ENCODE measurements at regions not wholly inside any gene's neighbourhood (a gene's known extent, or its start where the extent isn't known, plus 50 kb on each side); places are given as distances from the start of the nearest gene placed in this dataset.

DNA sequence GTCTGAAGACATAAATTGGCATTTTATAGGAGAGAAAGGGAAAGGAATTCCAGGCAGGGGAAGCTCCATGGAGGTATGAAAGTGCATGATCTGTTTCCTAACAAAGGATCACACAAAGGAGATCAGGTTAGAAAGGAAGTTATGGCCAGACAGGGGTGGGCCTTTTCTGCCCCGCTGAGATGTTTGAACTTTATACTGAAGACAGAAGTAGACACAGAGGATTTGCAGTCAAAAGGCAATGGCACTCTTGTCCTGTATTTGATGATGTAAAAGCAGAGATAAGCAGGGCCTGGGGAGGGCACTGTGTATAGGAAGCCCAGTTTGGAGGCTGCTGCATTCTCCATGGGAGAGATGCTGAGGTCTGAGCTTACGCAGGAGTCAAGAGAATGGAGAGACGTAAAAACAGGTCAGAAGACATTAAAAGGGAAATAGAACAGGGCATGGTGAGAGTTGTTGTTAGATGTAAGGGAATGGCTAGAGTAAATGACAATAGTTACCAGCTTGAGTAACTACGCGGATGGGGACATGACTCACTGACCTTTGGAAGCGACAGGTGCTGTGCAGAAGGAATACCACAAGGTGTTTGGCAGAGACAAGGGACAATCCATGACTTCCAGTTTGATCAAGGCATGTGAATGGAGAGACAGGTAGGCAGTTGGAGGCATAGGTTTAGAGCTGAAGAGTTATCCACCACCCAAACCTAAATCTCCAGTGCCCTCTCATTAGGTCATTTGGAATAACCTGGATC lies 190.6 kb upstream of the SASH1 start:
- no peak for DNase-seq (ENCODE audit: low read depth, low spot score)

DNA sequence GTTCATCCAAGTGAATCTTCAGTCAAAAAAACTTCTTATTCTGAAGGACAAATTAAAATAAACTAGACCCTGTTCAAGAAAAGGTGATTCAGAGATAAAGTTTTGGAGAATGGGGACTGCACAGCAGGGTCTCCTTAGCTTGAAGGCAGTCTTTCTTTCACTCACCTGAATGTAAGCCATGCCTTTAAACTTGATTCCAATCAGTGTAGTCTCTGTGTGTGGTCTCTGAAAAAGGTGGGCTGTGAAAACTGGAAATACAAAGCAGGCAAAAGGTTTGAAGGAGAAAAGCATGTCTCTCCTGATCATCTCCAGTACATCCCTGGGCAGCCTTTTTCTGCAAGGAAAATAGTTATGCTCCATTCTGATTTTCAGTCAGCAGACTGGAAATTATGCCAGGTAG lies 188.0 kb upstream of the SASH1 start:
- no peak for DNase-seq (ENCODE audit: low read depth, low spot score)

- no peak for DNase-seq (ENCODE audit: low read depth, low spot score)
These were observed 187.3 kb upstream of the SASH1 start for GRCh38 chr6:148155293-148155692.

DNA sequence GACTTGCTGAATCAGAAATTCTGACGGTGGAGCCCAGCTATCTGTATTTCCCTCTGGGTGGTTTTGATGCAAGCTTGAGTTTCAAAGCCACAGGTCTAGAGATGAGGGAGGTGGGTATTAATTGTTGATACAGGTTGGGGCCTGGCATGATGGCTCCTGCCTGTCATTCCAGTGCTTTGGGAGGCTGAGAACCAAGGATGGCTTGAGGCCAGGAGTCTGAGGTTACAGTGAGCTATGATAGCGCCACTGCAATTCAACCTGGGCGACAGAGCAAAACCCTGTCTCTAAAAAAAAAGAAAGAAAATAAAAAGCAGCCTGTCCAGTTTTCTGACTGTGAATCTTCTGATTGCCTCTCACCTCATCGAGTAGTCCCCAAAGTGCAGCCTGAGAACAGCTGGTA lies 184.8 kb upstream of the SASH1 start:
- no peak for DNase-seq (ENCODE audit: low read depth, low spot score)

DNA sequence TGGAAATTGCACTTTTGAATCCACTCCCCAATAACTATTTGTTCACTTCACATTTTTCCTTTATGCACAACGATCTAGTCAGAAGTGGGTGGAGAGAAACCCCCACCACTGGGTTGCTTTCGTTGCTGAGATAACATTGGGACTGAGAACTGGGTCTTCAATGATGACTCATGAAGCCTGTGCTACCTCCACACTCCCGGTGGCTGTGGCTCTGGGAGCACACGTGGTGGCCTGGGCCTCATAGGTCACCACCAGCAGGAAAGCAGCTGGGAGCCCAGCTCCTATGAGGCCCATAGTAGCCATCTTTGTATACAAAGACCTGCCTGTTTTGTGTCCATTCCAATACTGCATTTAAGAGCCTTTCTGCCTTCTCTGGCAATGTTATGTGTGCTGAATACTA lies 178.0 kb upstream of the SASH1 start:
- DNase-seq (ENCODE audit: low read depth, low spot score), result no peak

DNA sequence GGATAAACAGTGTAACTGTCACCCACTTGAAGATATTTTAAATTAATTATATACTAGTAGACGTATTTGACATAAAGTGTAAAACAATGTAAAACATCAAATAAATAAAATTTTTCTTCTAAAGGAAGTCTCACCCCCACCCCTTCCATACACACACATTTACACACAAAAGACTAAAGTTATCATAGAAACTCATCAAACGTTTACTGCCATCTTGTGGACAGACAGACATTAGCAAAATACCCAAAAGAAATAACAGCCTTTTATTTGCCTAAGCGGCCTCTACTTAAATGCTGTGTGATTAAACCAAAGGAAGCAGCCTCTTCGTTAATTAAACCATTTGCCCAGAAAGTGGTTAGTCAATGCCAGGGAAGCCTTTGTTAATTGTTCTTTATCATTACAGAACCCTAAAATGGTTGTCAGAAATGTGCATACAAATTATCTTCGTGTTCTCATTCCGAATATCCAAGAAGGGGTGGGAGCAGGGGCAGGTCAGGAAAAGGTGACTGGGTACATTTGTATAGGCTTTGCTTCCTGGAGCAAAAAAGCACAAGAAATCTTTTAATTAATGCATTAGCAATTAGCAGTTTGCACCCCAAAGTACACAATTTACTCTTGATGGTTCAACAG lies 176.2 kb upstream of the SASH1 start:
- DNase-seq (ENCODE audit: low read depth, low spot score), result peak; percentile 18

DNA sequence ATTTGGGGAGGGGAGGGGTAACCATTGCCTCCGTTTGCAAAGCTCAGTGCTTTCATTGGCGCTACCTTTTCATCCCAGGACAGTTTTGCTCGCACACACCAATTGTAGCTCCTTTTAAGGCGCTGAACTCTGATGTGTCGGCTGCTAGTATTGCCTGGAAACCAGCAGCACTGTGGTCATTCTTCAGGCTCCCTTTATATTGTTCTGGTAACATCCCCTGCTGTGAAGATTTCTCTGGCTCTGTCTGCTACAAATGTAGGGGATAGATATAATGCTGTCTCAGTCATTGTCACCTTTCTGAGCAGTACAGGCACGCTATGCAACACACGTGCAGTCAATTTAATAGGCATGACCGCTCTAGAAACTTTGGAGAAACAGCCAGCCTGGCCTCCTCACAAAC lies 172.9 kb upstream of the SASH1 start:
- DNase-seq (ENCODE audit: low read depth, low spot score), result no peak

GRCh38 chr6:148170286-148170685 lies 172.4 kb upstream of the SASH1 start:
- no peak for DNase-seq (ENCODE audit: low read depth, low spot score)

DNA sequence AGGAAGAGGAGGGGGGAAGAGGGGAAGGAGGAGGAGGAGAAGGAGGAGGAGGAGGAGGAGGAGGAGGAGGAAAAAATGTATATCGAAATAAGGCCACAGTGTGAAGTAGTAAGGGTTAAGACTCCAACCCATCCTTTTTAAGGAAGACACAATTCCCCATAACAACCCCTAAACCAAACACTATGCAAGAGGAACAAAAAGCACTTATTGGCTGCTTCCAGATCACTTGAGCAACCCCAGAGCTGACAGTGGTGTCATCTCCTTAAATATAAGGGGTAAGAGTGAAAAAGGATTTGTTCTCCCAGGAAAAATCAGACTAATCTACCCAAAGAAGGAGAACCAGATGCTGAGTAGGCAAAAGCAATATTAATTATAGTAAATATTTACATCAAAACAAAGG lies 169.1 kb upstream of the SASH1 start:
- no peak for DNase-seq (ENCODE audit: low read depth, low spot score)

- DNase-seq (ENCODE audit: low read depth, low spot score), result no peak
These were observed 167.0 kb upstream of the SASH1 start for GRCh38 chr6:148175550-148176188.

GRCh38 chr6:148177589-148178233 lies 164.9 kb upstream of the SASH1 start:
- no peak for DNase-seq (ENCODE audit: low read depth, low spot score)

GRCh38 chr6:148179786-148180185 lies 162.9 kb upstream of the SASH1 start:
- DNase-seq (ENCODE audit: low read depth, low spot score), result no peak

GRCh38 chr6:148182378-148182777 lies 160.3 kb upstream of the SASH1 start:
- no peak for DNase-seq (ENCODE audit: low read depth, low spot score)

DNA sequence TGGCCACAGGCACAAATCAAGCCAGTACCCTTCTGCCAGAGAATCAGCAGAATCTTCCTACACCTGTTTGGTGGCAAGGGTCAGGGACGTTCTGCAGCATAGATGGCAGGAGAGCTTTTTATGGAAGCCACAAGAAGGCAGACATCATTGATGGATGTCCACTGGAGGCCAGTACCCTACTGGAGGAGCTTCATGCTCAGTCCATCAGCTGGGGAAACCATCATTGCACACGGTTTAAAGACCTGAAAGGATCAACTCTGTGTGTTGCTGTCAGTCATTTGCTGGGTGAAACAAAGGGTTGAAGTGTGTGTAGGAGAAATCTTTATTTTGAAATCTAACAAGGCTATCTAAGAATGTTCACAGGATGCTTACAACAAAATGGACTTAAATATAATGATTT lies 158.9 kb upstream of the SASH1 start:
- no peak for DNase-seq (ENCODE audit: low read depth, low spot score)

DNA sequence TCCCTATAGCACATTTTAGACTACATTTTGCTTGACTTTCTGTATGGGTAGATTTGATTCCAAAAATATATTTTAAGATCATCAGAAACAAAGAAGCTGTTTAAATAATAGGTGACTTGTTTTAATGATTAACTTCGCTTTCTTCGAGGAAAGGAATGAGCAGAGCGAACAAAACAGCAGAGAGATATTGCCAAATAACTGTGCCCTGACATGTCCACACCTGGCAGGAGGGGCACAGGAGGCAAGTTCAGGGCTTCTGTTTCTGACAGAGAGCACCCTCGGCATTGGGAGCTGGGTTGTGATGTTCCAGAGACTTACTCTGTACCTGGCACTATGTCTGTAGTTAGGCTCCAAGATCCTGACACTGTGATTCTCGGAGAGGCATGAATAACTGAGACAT lies 155.7 kb upstream of the SASH1 start:
- no peak for DNase-seq (ENCODE audit: low read depth, low spot score)

DNA sequence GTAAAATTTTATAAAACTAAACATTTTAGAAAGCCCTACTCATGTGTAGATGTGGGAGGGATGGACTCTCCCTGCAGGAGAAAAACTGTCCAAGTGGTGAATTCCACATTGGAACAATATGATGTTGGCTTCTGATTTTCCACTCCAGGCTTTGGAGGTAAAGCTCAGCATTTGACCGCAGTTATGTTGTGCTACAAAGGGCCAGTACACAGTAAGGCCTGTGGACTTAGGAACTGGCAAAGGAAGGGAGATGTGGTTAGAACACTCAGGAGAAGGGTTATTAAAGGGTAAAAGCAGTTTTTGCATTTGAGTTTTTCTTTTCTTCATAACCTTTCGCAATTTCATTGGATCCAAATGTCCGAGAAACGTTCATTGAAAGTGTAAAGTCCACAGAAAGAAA lies 150.3 kb upstream of the SASH1 start:
- DNase-seq (ENCODE audit: low read depth, low spot score), result no peak

GRCh38 chr6:148193063-148193680 lies 149.5 kb upstream of the SASH1 start:
- no peak for DNase-seq (ENCODE audit: low read depth, low spot score)

- no peak for DNase-seq (ENCODE audit: low read depth, low spot score)
These were observed 147.1 kb upstream of the SASH1 start for GRCh38 chr6:148195511-148195910.

DNA sequence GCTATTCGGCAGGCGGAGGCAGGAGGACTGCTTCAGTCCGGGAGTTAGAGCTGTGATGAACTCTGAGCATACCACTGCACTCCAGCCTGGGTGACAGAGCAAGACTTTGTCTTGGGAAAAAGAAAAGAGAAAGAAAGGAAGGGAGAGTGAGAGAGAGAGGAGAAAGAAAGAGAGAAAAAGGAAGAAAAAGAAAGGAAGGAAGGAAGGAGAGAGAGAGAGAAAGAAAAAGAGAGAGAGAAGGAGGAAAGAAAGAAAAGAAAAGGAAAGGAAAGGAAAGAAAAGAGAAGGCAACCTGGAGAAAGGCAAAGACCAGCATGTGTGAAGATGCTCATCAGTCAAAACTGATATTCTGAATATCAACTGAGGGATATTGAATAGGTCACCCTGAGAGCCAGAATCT lies 143.1 kb upstream of the SASH1 start:
- no peak for DNase-seq (ENCODE audit: low read depth, low spot score)

DNA sequence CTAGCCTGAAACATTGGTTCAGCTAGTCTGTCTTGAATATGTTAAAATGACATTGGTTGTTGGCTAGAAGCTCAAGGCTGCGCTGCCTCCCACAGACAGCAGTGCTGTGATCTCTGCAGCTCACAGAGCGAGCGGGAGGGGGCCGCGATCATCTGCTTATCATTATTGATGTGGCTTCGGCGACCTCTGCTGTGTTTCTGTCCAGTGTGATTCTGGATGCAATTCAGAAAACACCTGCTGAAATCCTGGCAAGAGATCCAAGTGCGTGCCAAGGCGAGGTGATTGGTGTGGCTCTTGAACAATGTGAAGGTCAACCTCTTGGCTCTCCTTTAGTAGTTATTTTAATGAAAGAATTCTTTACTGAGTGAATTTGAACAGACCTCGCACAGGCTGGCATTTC lies 142.3 kb upstream of the SASH1 start:
- DNase-seq (ENCODE audit: low read depth, low spot score), result no peak

DNA sequence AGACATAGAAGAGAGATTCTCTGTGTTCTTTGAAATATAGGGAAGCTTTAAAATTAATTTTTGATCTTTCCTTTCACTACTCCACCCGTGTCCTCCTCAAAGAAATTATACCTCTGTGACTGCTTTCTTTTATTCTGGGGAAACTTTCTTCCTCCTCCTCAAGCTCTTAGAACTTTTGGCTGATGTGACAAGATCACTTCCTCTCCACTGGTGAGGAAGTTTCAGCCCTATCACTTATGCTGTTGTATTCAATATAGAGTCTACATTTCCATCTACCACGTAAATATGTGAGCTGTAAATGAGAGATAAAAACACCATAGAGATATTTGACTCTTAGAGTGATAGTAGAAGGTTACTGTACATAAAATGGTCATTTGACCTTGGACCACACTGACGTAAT lies 141.9 kb upstream of the SASH1 start:
- no peak for DNase-seq (ENCODE audit: low read depth, low spot score)

- peak; percentile 31 for DNase-seq (ENCODE audit: low read depth, low spot score)
These were observed 139.2 kb upstream of the SASH1 start for GRCh38 chr6:148203281-148203925.

Data from brain pericyte (primary cell).